ENCODE measurements at regions not wholly inside any gene's neighbourhood (a gene's known extent, or its start where the extent isn't known, plus 50 kb on each side); places are given as distances from the start of the nearest gene placed in this dataset.
"Not testable (repeated sequence)": the region's sequence is repeated elsewhere in the genome, so short reads cannot be mapped to it uniquely, and the experiment has no call there.

DNA sequence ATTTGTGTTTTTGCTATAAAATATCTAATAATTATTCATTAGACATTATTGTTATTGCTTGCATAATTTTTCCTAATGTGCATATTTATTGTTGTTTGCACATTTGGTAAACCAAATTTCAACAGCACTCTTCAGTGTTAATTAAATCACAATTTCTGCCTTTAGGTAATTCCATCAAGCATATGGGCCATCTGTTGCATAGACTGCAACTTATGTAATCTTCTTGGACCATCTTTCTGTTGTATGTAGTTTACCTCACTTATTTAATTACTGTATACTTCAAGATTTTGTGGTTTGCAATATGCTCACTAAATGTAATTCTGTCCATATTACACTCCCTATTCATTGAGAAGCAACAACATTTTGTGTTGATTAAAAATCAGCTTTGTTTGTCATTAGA is 1360.1 kb downstream of the REEP3 start:
- Histone ChIP-seq H3K36me3 (ENCODE audit: control insufficient read depth, insufficient read depth, low read length) (no peaks in the 10 kb centered on the region), H3K4me3 (ENCODE audit: low read depth, low read length) (no peak overlapping the region), H3K27me3 (ENCODE audit: control insufficient read depth, insufficient read depth, low read length) (no peaks in the 10 kb centered on the region)

DNA sequence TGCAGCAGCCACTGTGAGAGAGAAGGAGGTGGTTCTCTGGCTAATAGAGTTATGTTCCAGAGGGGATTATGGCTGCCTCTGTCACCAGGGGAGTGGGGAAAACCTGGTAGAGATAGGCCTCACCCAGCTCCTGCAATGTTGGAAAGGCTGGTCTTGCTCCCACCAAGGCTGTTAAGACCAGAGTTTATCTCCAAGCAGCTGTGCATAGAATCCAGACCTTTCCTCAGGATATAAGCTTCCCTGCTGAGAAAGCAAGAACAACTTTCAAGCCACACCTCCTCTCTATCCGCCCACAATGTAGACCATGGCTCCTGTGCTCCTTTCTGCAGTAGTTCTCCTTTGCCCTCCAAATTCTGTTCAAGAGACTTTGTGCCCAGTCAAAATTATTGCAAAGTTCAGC is 1375.4 kb downstream of the REEP3 start:
- no peaks in the 10 kb centered on the region for H3K36me3 ChIP-seq (ENCODE audit: control insufficient read depth, insufficient read depth, low read length)
- DNase-seq (ENCODE audit: low read depth), result no peak
- TF ChIP-seq, protein P1, sequence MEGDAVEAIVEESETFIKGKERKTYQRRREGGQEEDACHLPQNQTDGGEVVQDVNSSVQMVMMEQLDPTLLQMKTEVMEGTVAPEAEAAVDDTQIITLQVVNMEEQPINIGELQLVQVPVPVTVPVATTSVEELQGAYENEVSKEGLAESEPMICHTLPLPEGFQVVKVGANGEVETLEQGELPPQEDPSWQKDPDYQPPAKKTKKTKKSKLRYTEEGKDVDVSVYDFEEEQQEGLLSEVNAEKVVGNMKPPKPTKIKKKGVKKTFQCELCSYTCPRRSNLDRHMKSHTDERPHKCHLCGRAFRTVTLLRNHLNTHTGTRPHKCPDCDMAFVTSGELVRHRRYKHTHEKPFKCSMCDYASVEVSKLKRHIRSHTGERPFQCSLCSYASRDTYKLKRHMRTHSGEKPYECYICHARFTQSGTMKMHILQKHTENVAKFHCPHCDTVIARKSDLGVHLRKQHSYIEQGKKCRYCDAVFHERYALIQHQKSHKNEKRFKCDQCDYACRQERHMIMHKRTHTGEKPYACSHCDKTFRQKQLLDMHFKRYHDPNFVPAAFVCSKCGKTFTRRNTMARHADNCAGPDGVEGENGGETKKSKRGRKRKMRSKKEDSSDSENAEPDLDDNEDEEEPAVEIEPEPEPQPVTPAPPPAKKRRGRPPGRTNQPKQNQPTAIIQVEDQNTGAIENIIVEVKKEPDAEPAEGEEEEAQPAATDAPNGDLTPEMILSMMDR (IDR thresholded peaks at IDR 0.05; ENCODE audit: insufficient read depth, low read length, poor library complexity, severe bottlenecking), result no peak

More for the DNA sequence above, 1360.1 kb downstream of the REEP3 start:
- no peak for DNase-seq (ENCODE audit: low read depth)
- TF ChIP-seq, protein P1 (IDR thresholded peaks at IDR 0.05; ENCODE audit: insufficient read depth, low read length, poor library complexity, severe bottlenecking), result no peak

DNA sequence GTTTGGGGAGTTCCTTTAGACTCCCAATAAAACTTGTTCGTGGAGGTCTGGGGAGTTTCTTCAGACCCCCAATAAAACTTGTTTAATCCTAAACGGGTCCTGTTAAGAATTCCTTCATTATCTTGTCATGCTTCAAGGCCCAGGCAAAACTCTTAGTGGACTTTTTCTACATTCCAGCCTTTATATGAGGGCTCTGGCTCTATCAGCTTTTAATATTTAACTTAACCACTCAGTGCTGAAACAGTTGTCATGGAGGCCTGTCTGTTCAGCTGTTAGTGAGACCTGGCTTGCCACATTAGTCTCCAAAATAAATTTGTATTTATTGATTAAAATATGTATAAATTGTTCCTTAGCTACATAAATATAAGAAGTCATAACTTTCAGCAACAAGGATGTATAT is 1385.1 kb downstream of the REEP3 start:
- not testable (repeated sequence) for H3K4me3 ChIP-seq (ENCODE audit: low read depth, low read length); H3K36me3 ChIP-seq (ENCODE audit: control insufficient read depth, insufficient read depth, low read length); H3K27me3 ChIP-seq (ENCODE audit: control insufficient read depth, insufficient read depth, low read length)
- DNase-seq (ENCODE audit: low read depth), result peak; percentile 38

More for the DNA sequence above, 1375.4 kb downstream of the REEP3 start:
- no peaks in the 10 kb centered on the region for H3K27me3 ChIP-seq (ENCODE audit: control insufficient read depth, insufficient read depth, low read length)
- H3K4me3 ChIP-seq (ENCODE audit: low read depth, low read length), result no peak overlapping the region

DNA sequence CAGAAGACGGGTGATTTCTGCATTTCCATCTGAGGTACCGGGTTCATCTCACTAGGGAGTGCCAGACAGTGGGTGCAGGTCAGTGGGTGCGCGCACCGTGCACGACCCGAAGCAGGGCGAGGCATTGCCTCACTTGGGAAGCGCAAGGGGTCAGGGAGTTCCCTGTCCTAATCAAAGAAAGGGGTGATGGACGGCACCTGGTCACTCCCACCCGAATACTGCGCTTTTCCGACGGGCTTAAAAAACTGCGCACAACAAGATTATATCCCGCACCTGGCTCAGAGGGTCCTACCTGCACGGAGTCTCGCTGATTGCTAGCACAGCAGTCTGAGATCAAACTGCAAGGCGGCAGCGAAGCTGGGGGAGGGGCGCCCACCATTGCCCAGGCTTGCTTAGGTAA is 1403.1 kb downstream of the REEP3 start:
- DNase-seq (ENCODE audit: low read depth); H3K36me3 ChIP-seq (ENCODE audit: control insufficient read depth, insufficient read depth, low read length); H3K27me3 ChIP-seq (ENCODE audit: control insufficient read depth, insufficient read depth, low read length): not testable (repeated sequence)
- peak overlapping the region; percentile 18 for H3K4me3 ChIP-seq (ENCODE audit: low read depth, low read length)

DNA sequence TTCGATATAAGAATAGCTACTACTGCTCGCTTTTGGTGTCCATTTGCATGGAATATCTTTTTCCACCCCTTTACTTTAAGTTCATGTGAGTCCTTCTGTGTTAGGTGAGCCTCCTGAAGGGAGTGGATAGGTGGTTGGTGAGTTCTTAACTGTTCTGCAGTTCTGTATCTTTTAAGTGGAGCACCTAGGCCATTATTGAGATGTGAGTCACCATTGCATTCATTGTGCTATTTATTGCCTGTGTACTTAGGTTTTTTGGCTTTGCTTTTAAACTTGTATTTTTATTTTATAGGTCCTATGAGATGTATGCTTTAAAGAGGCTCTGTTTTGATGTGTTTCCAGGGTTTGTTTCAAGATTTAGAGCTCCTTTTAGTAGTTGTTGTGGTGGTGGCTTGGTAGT is 1430.8 kb downstream of the REEP3 start:
- H3K36me3 ChIP-seq (ENCODE audit: control insufficient read depth, insufficient read depth, low read length), result no peaks in the 10 kb centered on the region
- no peak overlapping the region for H3K4me3 ChIP-seq (ENCODE audit: low read depth, low read length)
- no peaks in the 10 kb centered on the region for H3K27me3 ChIP-seq (ENCODE audit: control insufficient read depth, insufficient read depth, low read length)
- DNase-seq (ENCODE audit: low read depth), result no peak
- TF ChIP-seq, protein P1 (IDR thresholded peaks at IDR 0.05; ENCODE audit: insufficient read depth, low read length, poor library complexity, severe bottlenecking), result no peak

DNA sequence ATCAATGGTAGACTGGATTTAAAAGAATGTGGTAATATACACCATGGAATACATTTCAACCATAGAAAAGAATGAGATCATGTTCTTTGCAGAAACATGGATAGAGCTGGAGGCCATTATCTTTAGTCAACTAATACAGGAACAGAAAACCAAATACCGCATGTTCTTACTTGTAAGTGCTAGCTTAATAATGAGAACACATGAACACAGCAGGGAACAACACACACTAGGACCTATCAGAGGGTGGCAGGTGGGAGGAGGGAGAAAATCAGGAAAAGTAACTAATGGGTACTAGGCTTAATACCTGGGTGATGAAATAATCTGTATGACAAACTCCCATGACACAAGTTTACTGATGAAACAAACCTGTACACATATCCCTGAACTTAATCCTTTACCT is 1435.2 kb downstream of the REEP3 start:
- no peak overlapping the region for H3K4me3 ChIP-seq (ENCODE audit: low read depth, low read length)
- H3K27me3 ChIP-seq (ENCODE audit: control insufficient read depth, insufficient read depth, low read length), result no peaks in the 10 kb centered on the region
- no peak for DNase-seq (ENCODE audit: low read depth)
- H3K36me3 ChIP-seq (ENCODE audit: control insufficient read depth, insufficient read depth, low read length), result no peaks in the 10 kb centered on the region
- TF ChIP-seq, protein P1 (IDR thresholded peaks at IDR 0.05; ENCODE audit: insufficient read depth, low read length, poor library complexity, severe bottlenecking), result no peak

DNA sequence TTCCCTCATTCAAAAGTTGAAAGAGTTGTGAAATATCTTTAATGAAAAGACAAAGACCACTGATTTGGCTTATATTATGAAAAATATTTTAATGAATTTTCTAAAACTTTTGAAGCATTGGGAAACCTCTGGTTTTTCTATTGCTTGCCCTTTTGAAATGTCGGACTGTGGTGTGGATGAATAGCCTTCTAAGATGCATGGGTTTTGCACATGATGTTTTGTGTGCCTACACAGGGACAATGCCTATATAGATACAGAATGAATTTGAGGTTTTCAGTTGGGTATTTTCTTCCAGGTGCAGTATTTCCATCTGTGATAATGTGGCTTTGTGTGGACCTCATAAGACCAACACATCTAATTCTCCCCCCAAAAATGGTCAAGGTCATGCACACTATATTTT is 1437.9 kb downstream of the REEP3 start:
- Histone ChIP-seq H3K4me3 (ENCODE audit: low read depth, low read length) (no peak overlapping the region), H3K27me3 (ENCODE audit: control insufficient read depth, insufficient read depth, low read length) (no peaks in the 10 kb centered on the region), H3K36me3 (ENCODE audit: control insufficient read depth, insufficient read depth, low read length) (no peaks in the 10 kb centered on the region)
- no peak for DNase-seq (ENCODE audit: low read depth)
- TF ChIP-seq, protein P1 (IDR thresholded peaks at IDR 0.05; ENCODE audit: insufficient read depth, low read length, poor library complexity, severe bottlenecking), result no peak

Measured in kidney epithelial cell (primary cell).